ENCODE measurements at regions not wholly inside any gene's neighbourhood (a gene's known extent, or its start where the extent isn't known, plus 50 kb on each side); places are given as distances from the start of the nearest gene placed in this dataset.

DNA sequence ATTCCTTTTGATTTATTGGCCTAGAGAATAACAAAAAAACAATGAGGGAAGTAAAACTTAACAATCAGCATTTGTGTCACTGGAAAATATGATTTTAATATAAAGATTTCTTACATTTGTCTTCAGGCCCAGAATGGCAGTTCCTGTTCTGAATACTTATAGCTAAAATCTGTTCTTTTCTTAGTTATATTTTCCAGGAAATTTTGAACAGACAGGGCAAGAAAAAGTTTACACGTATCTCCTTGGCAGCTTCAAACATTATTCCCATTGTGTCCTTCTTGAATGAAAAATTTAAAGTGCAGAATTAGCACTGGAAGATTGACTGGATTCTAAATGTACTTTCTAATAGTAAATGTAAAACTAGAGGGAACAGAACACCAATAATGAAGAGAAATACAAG is 1454.0 kb upstream of the PIK3C3 start:
- TF ChIP-seq CTCF (IDR thresholded peaks at IDR 0.05; ENCODE audit: low read depth, low read length): no peak
- no peak for DNase-seq (ENCODE audit: low read depth in 2 of 2)
- no peak overlapping the region for H3K4me3 ChIP-seq (replicated peaks in 1 of 2; ENCODE audit: low read depth in 2 of 2, low read length in 2 of 2)

- DNase-seq (ENCODE audit: low read depth in 2 of 2): no peak
- no peak for TF ChIP-seq CTCF (IDR thresholded peaks at IDR 0.05; ENCODE audit: low read depth, low read length)
- no peak overlapping the region for H3K4me3 ChIP-seq (replicated peaks in 1 of 2; ENCODE audit: low read depth in 2 of 2, low read length in 2 of 2)
These were observed 1460.4 kb upstream of the PIK3C3 start for GRCh38 chr18:40494603-40495002.

DNA sequence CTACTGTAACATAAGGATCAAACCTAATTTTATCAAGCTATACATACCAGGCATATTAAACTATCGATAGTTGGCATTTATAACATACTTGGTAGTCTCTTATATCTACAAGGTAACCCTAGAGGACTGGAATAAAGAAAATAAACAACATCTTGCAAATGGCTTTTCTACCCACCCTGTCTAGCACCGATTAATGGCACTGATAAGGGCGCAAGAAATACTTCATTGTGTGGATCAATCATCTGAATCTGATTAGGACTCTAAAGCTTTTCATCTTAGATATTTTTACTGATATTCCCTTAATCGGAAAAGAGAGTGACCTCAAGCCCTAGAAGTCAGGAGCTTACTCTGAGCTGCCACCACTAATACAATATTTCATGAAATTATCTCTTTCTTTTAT is 1461.7 kb upstream of the PIK3C3 start:
- H3K4me3 ChIP-seq (replicated peaks in 1 of 2; ENCODE audit: low read depth in 2 of 2, low read length in 2 of 2): no peak overlapping the region
- no peak for TF ChIP-seq CTCF (IDR thresholded peaks at IDR 0.05; ENCODE audit: low read depth, low read length)
- DNase-seq (ENCODE audit: low read depth in 2 of 2): no peak

- H3K4me3 ChIP-seq (replicated peaks in 1 of 2; ENCODE audit: low read depth in 2 of 2, low read length in 2 of 2): no peak overlapping the region
- no peak for DNase-seq (ENCODE audit: low read depth in 2 of 2)
- no peak for TF ChIP-seq CTCF (IDR thresholded peaks at IDR 0.05; ENCODE audit: low read depth, low read length)
These were observed 1465.7 kb upstream of the PIK3C3 start for GRCh38 chr18:40489301-40489700.

DNA sequence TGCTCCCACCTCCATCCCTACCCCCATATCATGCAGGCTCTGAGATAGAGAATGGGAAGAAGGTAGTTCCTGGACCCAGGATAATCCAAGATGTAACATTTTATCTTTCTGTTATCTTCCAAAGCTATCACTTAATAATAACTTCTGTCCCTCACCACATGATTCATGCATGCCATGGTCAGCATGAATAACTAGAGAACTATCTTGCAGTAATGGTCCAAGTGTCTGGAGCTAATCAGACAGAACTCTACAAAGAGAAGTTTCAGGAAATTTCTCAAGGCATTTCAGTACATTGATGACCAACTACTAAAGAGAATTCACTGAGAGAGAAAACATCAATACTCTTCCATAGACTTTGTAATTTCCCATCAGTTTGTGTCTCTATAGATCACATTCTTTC is 1469.7 kb upstream of the PIK3C3 start:
- no peak for TF ChIP-seq CTCF (IDR thresholded peaks at IDR 0.05; ENCODE audit: low read depth, low read length)
- no peak overlapping the region for H3K4me3 ChIP-seq (replicated peaks in 1 of 2; ENCODE audit: low read depth in 2 of 2, low read length in 2 of 2)
- DNase-seq (ENCODE audit: low read depth in 2 of 2): peak; percentile 12 to 44

GRCh38 chr18:40473221-40474029 is 1481.6 kb upstream of the PIK3C3 start:
- no peak for DNase-seq (ENCODE audit: low read depth in 2 of 2)
- no peak for TF ChIP-seq CTCF (IDR thresholded peaks at IDR 0.05; ENCODE audit: low read depth, low read length)
- no peak overlapping the region for H3K4me3 ChIP-seq (replicated peaks in 1 of 2; ENCODE audit: low read depth in 2 of 2, low read length in 2 of 2)

- TF ChIP-seq CTCF (IDR thresholded peaks at IDR 0.05; ENCODE audit: low read depth, low read length): no peak
These were observed 1484.3 kb upstream of the PIK3C3 start for GRCh38 chr18:40470723-40471122.

More at GRCh38 chr18:40470723-40471122, 1484.3 kb upstream of the PIK3C3 start:
- no peak overlapping the region for H3K4me3 ChIP-seq (replicated peaks in 1 of 2; ENCODE audit: low read depth in 2 of 2, low read length in 2 of 2)
- no peak for DNase-seq (ENCODE audit: low read depth in 2 of 2)
